ENCODE measurements at regions not wholly inside any gene's neighbourhood (a gene's known extent, or its start where the extent isn't known, plus 50 kb on each side); places are given as distances from the start of the nearest gene placed in this dataset.

DNA sequence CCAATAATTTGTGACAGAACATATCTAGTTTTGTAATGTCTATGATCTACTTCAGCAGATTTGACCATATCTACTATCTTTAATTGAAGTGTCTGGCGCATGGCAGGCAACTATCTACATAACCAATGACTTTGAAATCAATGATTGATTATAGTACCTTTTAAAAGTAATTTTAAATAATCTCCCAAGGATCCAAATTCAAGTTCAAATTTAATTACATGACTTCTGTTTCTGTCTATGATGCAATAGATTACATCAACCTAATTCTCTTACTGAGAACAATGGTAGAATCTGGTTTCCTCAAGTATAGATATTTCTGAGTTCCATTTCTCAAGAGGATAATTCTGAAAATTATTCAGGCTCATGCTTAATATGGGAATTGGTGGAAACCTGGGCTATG lies 177.4 kb upstream of the IL15 start:
- TF ChIP-seq, protein P1, sequence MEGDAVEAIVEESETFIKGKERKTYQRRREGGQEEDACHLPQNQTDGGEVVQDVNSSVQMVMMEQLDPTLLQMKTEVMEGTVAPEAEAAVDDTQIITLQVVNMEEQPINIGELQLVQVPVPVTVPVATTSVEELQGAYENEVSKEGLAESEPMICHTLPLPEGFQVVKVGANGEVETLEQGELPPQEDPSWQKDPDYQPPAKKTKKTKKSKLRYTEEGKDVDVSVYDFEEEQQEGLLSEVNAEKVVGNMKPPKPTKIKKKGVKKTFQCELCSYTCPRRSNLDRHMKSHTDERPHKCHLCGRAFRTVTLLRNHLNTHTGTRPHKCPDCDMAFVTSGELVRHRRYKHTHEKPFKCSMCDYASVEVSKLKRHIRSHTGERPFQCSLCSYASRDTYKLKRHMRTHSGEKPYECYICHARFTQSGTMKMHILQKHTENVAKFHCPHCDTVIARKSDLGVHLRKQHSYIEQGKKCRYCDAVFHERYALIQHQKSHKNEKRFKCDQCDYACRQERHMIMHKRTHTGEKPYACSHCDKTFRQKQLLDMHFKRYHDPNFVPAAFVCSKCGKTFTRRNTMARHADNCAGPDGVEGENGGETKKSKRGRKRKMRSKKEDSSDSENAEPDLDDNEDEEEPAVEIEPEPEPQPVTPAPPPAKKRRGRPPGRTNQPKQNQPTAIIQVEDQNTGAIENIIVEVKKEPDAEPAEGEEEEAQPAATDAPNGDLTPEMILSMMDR (IDR thresholded peaks at IDR 0.05) = no peak
- TF ChIP-seq ZSCAN20 (CRISPR knock-in tag; IDR thresholded peaks at IDR 0.05) (no peak), KDM5A (IDR thresholded peaks at IDR 0.05) (no peak), CHD2 (IDR thresholded peaks at IDR 0.05; ENCODE audit: low read length, partially characterized antibody) (no peak), POLR2A (IDR thresholded peaks at IDR 0.05; ENCODE audit: low read length) (no peak), EP300 (IDR thresholded peaks at IDR 0.05) (no peak), EHMT2 (IDR thresholded peaks at IDR 0.05; ENCODE audit: low read depth) (no peak), SMC3 (IDR thresholded peaks at IDR 0.05) (no peak), MAFK (IDR thresholded peaks at IDR 0.05; ENCODE audit: partially characterized antibody) (no peak), HOXA7 (CRISPR knock-in tag; IDR thresholded peaks at IDR 0.05) (no peak), RAD21 (conservative IDR thresholded peaks at IDR 0.05 in 1 of 2, IDR thresholded peaks at IDR 0.05 in 1 of 2) (no peak)
- TF ChIP-seq, protein P2, sequence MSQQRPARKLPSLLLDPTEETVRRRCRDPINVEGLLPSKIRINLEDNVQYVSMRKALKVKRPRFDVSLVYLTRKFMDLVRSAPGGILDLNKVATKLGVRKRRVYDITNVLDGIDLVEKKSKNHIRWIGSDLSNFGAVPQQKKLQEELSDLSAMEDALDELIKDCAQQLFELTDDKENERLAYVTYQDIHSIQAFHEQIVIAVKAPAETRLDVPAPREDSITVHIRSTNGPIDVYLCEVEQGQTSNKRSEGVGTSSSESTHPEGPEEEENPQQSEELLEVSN (IDR thresholded peaks at IDR 0.05; ENCODE audit: borderline replicate concordance, low read depth) = no peak
